ENCODE measurements at regions not wholly inside any gene's neighbourhood (a gene's known extent, or its start where the extent isn't known, plus 50 kb on each side); places are given as distances from the start of the nearest gene placed in this dataset.

- no peak for TF ChIP-seq CTCF (IDR thresholded peaks at IDR 0.05; ENCODE audit: borderline replicate concordance, extremely low read depth, insufficient read depth)
- intact Hi-C loops (cut with DNase I): no loop called here
- Histone ChIP-seq H3K4me1 (ENCODE audit: control insufficient read depth in 2 of 3, insufficient read depth in 2 of 3, low read depth in 1 of 3, low read length in 3 of 3) (peaks cover 0 to 6% (median 0%) of the 10 kb centered on the region in 3 donors), H3K9ac (ENCODE audit: low read length in 3 of 3) (peak overlapping the region in 1 of 3 donors; percentile 37), H3K4me3 (ENCODE audit: low read length in 3 of 3) (no peak overlapping the region), H3K27me3 (ENCODE audit: control insufficient read depth, insufficient read depth, low read length) (no peaks in the 10 kb centered on the region), H3K27ac (ENCODE audit: low read depth in 2 of 2, low read length in 2 of 2) (peak overlapping the region; percentile 30 to 44), H3K36me3 (ENCODE audit: control insufficient read depth in 2 of 3, insufficient read depth in 3 of 3, low read length in 3 of 3) (no peaks in the 10 kb centered on the region), H3K9me3 (ENCODE audit: control insufficient read depth in 2 of 3, insufficient read depth in 1 of 3, low read length in 3 of 3) (no peaks in the 10 kb centered on the region)
- FAIRE-seq (no peak), DNase-seq (peak in 1 of 5 donors; percentile 50)
Observed at GRCh38 chr3:150314248-150315004, 93.7 kb upstream of the TSC22D2 start.

GRCh38 chr3:150312018-150312657 lies 96.0 kb upstream of the TSC22D2 start:
- DNase-seq (no peak), FAIRE-seq (no peak)
- intact Hi-C loops (cut with DNase I): no loop called here
- TF ChIP-seq CTCF (IDR thresholded peaks at IDR 0.05; ENCODE audit: borderline replicate concordance, extremely low read depth, insufficient read depth): no peak
- peaks cover 0 to 6% (median 0%) of the 10 kb centered on the region in 3 donors for H3K4me1 ChIP-seq (ENCODE audit: control insufficient read depth in 2 of 3, insufficient read depth in 2 of 3, low read depth in 1 of 3, low read length in 3 of 3)
- H3K9ac ChIP-seq (ENCODE audit: low read length in 3 of 3): no peak overlapping the region
- H3K27ac ChIP-seq (ENCODE audit: low read depth in 2 of 2, low read length in 2 of 2): no peak overlapping the region
- no peaks in the 10 kb centered on the region for H3K36me3 ChIP-seq (ENCODE audit: control insufficient read depth in 2 of 3, insufficient read depth in 3 of 3, low read length in 3 of 3)
- H3K9me3 ChIP-seq (ENCODE audit: control insufficient read depth in 2 of 3, insufficient read depth in 1 of 3, low read length in 3 of 3): no peaks in the 10 kb centered on the region
- no peak overlapping the region for H3K4me3 ChIP-seq (ENCODE audit: low read length in 3 of 3)
- H3K27me3 ChIP-seq (ENCODE audit: control insufficient read depth, insufficient read depth, low read length): no peaks in the 10 kb centered on the region

- Histone ChIP-seq H3K36me3 (ENCODE audit: control insufficient read depth in 2 of 3, insufficient read depth in 3 of 3, low read length in 3 of 3) (no peaks in the 10 kb centered on the region), H3K4me3 (ENCODE audit: low read length in 3 of 3) (no peak overlapping the region), H3K27me3 (ENCODE audit: control insufficient read depth, insufficient read depth, low read length) (no peaks in the 10 kb centered on the region), H3K9me3 (ENCODE audit: control insufficient read depth in 2 of 3, insufficient read depth in 1 of 3, low read length in 3 of 3) (no peaks in the 10 kb centered on the region), H3K27ac (ENCODE audit: low read depth in 2 of 2, low read length in 2 of 2) (no peak overlapping the region), H3K9ac (ENCODE audit: low read length in 3 of 3) (no peak overlapping the region), H3K4me1 (ENCODE audit: control insufficient read depth in 2 of 3, insufficient read depth in 2 of 3, low read depth in 1 of 3, low read length in 3 of 3) (peaks cover 0 to 6% (median 0%) of the 10 kb centered on the region in 3 donors)
- no peak for FAIRE-seq
- no peak for DNase-seq
- intact Hi-C loops (cut with DNase I): no loop called here
- no peak for TF ChIP-seq CTCF (IDR thresholded peaks at IDR 0.05; ENCODE audit: borderline replicate concordance, extremely low read depth, insufficient read depth)
Observed at GRCh38 chr3:150311156-150311555, 96.9 kb upstream of the TSC22D2 start.

Data from kidney (tissue), 13 donors.